ENCODE measurements at regions not wholly inside any gene's neighbourhood (a gene's known extent, or its start where the extent isn't known, plus 50 kb on each side); places are given as distances from the start of the nearest gene placed in this dataset.

DNA sequence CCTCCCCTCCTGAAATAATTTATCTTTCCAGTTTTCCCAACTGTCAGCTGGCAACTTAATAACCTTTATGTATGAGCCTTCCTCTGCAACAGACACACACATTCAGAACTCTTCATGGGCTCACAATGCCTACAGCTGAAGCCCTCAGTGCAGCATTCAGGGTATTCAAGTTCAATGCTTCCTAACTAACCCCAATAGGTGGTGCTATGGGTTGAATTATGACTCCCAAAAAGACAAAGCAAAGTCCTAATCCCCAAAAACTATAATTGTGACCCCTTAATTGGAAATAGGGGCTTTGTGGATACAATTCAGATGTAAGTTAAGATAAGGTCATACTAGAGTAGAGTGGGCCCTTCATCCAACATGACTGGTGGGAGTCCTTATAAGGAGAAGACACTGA lies 202.2 kb downstream of the SUCLA2 start:
- DNase-seq: peak in 1 of 2 experiments; percentile 33
- no peak overlapping the region for H3K4me3 ChIP-seq
- H3K9me3 ChIP-seq (replicated peaks): no peaks in the 10 kb centered on the region
- no peaks in the 10 kb centered on the region for H3K27me3 ChIP-seq
- H3K27ac ChIP-seq: no peak overlapping the region
- no peaks in the 10 kb centered on the region for H3K4me1 ChIP-seq
- H3K36me3 ChIP-seq: no peaks in the 10 kb centered on the region

DNA sequence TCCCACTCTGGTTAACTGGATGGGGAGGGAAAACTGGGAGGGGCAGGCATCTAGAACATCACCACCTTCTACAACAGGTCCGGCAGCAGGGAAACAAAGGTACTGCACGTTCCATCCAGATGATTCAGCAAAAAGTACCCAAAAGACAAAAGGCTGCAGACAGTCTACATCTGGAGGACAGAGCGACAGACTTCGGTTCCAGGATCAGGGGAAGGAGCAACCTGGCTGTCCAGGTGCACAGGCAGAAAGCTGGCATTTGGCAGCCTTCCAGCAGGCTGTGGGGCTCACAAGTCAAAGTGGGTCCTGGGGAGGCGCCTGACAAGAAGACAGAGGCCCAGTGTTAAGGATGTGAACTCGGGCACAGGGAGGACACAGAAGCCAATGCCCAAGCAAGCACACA lies 202.9 kb downstream of the SUCLA2 start:
- no peaks in the 10 kb centered on the region for H3K27me3 ChIP-seq

DNA sequence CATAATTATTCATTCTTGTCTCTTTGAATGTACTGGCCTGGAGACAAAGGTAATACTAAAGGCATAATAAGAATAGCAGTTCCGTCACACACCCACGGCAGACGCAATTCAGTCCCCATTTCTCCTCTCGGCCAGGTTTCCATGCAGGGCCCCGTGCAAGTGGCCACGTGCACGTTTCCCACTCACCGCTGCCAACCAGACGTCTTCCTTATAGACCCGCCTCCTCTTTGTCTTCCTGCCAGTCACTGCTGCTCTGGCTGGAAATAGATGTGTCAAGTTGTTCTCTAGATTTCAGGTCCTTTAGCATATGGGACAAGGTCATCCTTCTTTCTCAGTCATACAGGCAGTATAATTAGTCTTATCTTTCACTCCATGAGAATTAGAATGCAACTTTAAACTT lies 204.3 kb downstream of the SUCLA2 start:
- Histone ChIP-seq H3K27ac (no peak overlapping the region), H3K4me3 (no peak overlapping the region), H3K27me3 (no peaks in the 10 kb centered on the region), H3K9me3 (replicated peaks) (no peaks in the 10 kb centered on the region), H3K36me3 (no peaks in the 10 kb centered on the region), H3K4me1 (no peaks in the 10 kb centered on the region)
- no peak for DNase-seq

More for the DNA sequence above, 202.9 kb downstream of the SUCLA2 start:
- H3K27ac ChIP-seq: no peak overlapping the region
- H3K4me3 ChIP-seq: no peak overlapping the region
- no peak for DNase-seq
- no peaks in the 10 kb centered on the region for H3K36me3 ChIP-seq
- no peaks in the 10 kb centered on the region for H3K4me1 ChIP-seq
- no peaks in the 10 kb centered on the region for H3K9me3 ChIP-seq (replicated peaks)

DNA sequence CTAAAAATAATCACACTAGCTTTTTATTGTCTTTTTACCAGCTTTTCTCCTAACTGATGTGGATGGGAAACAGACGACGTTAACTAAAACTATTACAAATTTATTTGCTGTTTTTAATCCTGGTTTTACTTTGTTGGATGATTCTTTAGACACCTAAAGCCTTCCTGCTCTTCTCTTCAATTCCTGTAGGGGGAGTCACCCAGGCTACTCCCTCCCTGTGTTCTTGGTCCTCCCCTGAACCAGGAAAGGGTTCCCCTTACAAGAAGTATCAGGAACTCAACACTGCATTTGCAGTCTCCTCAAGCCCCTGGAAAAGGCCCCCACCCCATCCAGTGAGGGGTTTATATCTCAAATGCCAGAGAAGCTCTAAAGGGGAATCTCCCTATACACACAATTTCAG lies 206.1 kb downstream of the SUCLA2 start:
- Histone ChIP-seq H3K36me3 (no peaks in the 10 kb centered on the region), H3K27ac (no peak overlapping the region), H3K4me3 (no peak overlapping the region), H3K9me3 (replicated peaks) (no peaks in the 10 kb centered on the region), H3K4me1 (no peaks in the 10 kb centered on the region), H3K27me3 (no peaks in the 10 kb centered on the region)
- peak; percentile 8 to 42 for DNase-seq

DNA sequence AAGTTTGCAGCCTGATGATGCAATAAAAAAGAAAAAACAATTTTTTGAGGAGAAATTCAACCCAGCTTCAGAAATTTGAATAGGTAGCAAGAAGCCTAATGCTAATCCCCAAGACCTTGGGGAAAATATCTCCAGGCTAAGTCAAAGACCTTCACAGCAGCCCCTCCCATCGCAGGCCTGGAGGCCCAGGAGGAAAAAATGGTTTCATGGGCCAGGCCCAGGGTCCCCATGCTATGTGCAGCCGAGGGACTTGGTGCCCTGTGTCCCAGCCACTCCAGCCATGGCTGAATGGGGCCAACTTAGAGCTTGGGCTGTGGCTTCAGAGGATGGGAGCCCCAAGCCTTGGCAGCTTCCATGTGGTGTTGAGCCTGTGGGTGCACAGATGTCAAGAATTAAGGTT lies 210.3 kb downstream of the SUCLA2 start:
- Histone ChIP-seq H3K4me3 (no peak overlapping the region), H3K9me3 (replicated peaks) (no peaks in the 10 kb centered on the region), H3K4me1 (no peaks in the 10 kb centered on the region), H3K27ac (no peak overlapping the region), H3K36me3 (no peaks in the 10 kb centered on the region), H3K27me3 (no peaks in the 10 kb centered on the region)
- DNase-seq: no peak

DNA sequence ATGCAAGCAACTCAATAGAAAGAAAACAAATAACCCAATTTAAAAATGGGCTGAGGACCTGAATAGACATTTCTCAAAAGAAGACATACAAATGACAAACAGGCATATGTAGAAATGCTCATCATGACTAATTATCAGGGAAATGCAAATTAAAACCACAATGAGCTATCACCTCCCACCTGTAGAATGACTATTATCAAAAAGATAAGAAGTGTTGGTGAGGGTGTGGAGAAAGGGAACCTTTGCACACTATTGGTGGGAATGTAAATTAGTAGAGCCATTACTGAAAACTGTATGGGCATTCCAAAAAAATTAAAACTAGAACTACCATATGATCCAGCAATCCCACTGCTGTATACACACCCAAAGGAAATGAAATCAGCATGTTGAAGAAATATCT lies 212.2 kb downstream of the SUCLA2 start:
- no peak overlapping the region for H3K4me3 ChIP-seq
- DNase-seq: no peak

DNA sequence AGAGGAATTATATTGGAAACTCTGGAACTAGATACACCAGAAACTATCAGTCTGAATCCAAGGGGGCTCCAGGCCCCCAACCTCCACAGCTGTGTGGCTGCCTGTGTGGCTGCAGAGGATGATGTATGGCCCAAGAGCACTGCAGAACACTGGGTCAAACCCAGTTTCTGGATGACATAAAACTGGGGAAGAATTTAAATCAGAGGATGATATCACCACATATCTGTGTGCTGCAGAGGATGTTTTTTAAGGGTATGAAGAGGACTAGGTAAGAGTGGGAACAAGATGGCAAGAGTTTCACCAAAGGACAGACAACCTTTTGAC lies 226.4 kb downstream of the SUCLA2 start:
- no peaks in the 10 kb centered on the region for H3K27me3 ChIP-seq
- H3K4me1 ChIP-seq: no peaks in the 10 kb centered on the region
- DNase-seq: no peak
- H3K36me3 ChIP-seq: no peaks in the 10 kb centered on the region
- no peak overlapping the region for H3K4me3 ChIP-seq
- no peaks in the 10 kb centered on the region for H3K9me3 ChIP-seq (replicated peaks)
- no peak overlapping the region for H3K27ac ChIP-seq

More for the DNA sequence above, 212.2 kb downstream of the SUCLA2 start:
- no peaks in the 10 kb centered on the region for H3K27me3 ChIP-seq
- no peaks in the 10 kb centered on the region for H3K4me1 ChIP-seq
- H3K9me3 ChIP-seq (replicated peaks): no peaks in the 10 kb centered on the region
- H3K27ac ChIP-seq: no peak overlapping the region
- no peaks in the 10 kb centered on the region for H3K36me3 ChIP-seq

DNA sequence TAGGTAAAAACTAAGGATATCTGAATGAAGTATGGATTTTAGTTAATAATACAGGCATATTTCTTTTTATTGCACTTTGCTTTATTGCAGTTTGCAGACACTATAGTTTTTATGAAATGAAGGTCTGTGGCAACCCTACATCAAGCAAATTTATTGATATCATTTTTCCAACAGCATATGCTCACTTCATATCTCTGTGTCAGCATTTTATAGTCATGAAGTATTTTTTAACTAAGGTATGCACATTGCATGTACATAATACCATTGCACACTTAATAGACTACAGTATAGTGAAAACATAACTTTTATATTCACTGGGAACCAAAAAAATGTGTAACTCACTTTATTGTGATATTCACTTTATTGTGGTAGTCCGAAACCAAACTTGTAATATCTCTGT lies 236.3 kb downstream of the SUCLA2 start:
- no peaks in the 10 kb centered on the region for H3K4me1 ChIP-seq
- H3K27me3 ChIP-seq: no peaks in the 10 kb centered on the region
- no peak overlapping the region for H3K4me3 ChIP-seq
- DNase-seq: no peak
- no peaks in the 10 kb centered on the region for H3K9me3 ChIP-seq (replicated peaks)
- H3K36me3 ChIP-seq: no peaks in the 10 kb centered on the region
- H3K27ac ChIP-seq: no peak overlapping the region

DNA sequence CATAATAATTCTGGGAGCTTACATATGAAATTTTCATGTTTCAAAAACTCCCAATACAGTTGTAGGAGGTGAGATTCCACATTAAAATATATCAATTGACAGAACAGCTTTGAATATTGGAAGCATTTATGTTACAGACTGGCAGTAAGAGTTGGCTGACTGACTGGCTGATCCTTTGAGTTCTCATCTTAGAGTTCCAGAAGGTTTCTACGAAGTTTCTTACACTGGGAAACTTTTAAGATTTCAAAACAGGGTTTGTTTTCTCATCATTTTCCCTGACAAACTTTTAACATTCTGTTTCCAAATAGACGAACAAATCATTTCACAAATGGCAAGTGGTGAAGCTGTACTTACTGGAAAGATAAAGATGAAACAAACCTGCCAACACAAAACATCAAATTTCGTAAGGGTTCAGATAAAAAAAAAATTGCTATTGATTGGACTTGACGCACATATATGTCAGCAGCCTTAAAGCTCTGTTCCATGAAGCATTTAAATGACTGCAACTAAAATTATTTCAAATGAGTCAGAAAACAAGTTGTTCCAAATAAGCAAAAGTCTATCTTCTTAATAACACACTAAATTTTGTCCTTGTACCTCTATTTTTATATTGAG lies 243.5 kb downstream of the SUCLA2 start:
- no peaks in the 10 kb centered on the region for H3K9me3 ChIP-seq (replicated peaks)
- H3K27ac ChIP-seq: no peak overlapping the region
- H3K4me1 ChIP-seq: no peaks in the 10 kb centered on the region
- H3K36me3 ChIP-seq: no peaks in the 10 kb centered on the region
- no peak for DNase-seq
- H3K4me3 ChIP-seq: no peak overlapping the region
- H3K27me3 ChIP-seq: no peaks in the 10 kb centered on the region

DNA sequence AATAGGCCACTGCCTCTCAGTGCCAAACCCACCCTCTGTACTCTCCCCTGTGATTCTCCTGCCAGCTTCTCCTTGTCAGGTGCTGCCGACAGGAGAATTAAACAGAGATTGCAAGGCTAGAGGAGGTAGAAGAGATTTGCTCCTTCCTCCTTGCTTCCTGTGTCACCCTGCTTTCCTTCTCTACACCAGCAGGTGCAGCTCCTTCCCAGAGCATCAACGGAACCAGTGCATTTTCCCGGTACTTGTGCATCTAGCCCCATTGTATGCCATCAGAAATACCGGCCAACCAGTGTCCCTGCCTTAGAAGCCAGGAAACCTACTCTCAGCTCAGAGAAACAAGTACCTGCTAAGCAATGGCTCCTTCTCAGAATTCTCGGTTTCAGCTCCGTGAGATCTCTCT lies 253.2 kb downstream of the SUCLA2 start:
- Histone ChIP-seq H3K9me3 (replicated peaks) (no peaks in the 10 kb centered on the region), H3K4me1 (no peaks in the 10 kb centered on the region), H3K27me3 (no peaks in the 10 kb centered on the region), H3K36me3 (no peaks in the 10 kb centered on the region), H3K27ac (no peak overlapping the region), H3K4me3 (no peak overlapping the region)
- no peak for DNase-seq

DNA sequence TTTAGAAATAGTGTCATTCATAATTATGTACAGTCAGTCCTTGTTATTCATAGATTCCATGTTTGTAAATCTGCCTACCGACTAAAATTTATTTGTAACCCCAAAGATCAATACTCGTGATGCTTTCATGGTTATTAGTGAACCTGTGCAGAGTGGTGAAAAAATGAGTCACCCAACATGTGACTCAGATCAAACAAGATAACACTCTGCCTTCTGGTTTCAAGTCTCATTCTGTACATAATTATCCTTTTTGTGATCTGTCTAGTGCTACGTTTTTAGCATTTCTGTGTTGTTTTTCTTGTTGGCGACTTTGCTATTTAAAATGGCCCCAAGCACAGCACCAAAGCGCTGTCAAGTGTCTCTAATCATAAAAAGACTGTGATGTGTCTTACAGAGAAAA lies 274.7 kb downstream of the SUCLA2 start:
- no peaks in the 10 kb centered on the region for H3K36me3 ChIP-seq
- H3K4me1 ChIP-seq: no peaks in the 10 kb centered on the region
- H3K27ac ChIP-seq: no peak overlapping the region
- H3K4me3 ChIP-seq: no peak overlapping the region
- DNase-seq: no peak
- no peaks in the 10 kb centered on the region for H3K27me3 ChIP-seq
- no peaks in the 10 kb centered on the region for H3K9me3 ChIP-seq (replicated peaks)

DNA sequence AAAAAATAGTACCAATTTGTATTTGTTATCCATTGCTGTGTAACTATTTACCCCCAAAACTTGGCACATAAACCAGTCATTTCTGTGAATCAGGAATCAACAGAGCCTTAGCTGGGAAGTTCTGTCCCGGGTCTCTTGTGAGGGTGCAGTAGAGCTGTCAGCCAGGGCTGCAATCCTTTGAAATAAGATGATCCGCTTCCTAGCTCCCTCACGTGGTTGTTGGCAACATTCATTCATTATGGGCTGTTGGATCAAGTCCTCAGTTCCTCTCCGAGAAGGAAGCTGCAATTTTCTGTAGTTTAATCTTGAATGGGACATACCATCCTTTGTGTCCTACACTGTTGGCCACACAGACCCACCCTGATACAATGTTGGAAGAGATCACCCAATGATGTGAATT lies 277.2 kb downstream of the SUCLA2 start:
- H3K27ac ChIP-seq: no peak overlapping the region
- H3K4me1 ChIP-seq: no peaks in the 10 kb centered on the region
- H3K36me3 ChIP-seq: no peaks in the 10 kb centered on the region
- no peak for DNase-seq
- H3K4me3 ChIP-seq: no peak overlapping the region
- H3K27me3 ChIP-seq: no peaks in the 10 kb centered on the region
- no peaks in the 10 kb centered on the region for H3K9me3 ChIP-seq (replicated peaks)

DNA sequence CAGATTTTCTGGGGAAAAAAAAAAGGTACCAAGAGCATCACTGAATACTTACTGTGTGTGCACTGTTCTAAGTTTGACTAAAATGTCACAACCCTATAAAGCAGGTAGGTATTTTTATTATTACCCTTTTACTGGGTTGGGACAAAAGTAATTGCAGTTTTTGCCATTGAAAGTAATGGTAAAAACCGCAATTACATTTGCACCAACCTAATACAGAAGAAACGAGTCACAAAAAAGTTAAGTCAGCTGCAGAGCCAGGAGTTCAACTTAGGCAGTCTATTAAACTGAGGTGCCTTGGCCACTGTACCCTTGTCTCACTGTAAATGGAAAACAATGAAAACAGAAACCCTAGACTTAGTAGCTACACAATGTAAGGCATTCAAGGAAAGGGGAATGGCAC lies 281.9 kb downstream of the SUCLA2 start:
- DNase-seq: no peak
- Histone ChIP-seq H3K36me3 (no peaks in the 10 kb centered on the region), H3K9me3 (replicated peaks) (no peaks in the 10 kb centered on the region), H3K4me1 (no peaks in the 10 kb centered on the region), H3K27ac (no peak overlapping the region), H3K4me3 (no peak overlapping the region), H3K27me3 (no peaks in the 10 kb centered on the region)

DNA sequence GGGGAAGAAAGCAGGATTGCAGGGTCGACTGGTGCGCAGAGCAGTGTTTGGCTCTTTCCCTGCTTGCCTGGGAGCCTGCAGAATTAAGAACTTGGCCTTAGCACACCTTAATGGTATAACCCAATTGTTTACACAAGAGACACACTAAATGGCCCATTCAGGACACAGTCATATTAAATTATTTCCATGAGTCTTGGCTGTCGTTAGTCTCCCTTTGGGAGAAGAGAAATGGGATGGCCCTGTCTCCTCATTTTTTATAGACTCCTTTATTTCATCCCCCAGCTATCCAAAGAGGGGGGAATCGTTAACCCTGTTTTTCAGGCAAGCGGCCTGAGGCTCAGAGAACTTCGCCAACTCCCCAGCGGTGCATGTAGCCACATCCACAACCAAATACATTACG lies 282.5 kb downstream of the SUCLA2 start:
- Histone ChIP-seq H3K9me3 (replicated peaks) (no peaks in the 10 kb centered on the region), H3K27me3 (no peaks in the 10 kb centered on the region), H3K36me3 (no peaks in the 10 kb centered on the region), H3K4me3 (no peak overlapping the region), H3K4me1 (no peaks in the 10 kb centered on the region), H3K27ac (no peak overlapping the region)
- no peak for DNase-seq

DNA sequence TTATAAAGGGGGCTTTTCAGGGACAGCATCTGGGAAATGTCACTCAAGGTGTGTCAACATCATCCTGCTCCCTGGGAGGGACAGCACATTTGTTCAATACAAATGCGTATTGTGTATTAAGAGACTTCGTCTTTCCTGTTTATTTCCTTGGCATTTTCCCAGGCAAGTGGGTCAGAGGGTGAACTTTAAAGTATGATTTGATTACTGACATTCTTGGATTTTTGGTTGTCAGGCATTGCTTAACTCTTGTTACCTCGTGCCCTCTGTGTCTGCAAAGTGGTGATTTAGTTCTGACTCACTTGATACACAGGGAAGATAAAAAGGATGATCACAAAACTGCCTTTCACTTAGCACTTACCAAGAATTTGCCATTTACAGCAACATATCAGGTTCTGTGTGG lies 292.7 kb downstream of the SUCLA2 start:
- Histone ChIP-seq H3K27me3 (no peaks in the 10 kb centered on the region), H3K4me3 (no peak overlapping the region), H3K4me1 (no peaks in the 10 kb centered on the region), H3K27ac (no peak overlapping the region), H3K9me3 (replicated peaks) (no peaks in the 10 kb centered on the region), H3K36me3 (no peaks in the 10 kb centered on the region)
- no peak for DNase-seq

DNA sequence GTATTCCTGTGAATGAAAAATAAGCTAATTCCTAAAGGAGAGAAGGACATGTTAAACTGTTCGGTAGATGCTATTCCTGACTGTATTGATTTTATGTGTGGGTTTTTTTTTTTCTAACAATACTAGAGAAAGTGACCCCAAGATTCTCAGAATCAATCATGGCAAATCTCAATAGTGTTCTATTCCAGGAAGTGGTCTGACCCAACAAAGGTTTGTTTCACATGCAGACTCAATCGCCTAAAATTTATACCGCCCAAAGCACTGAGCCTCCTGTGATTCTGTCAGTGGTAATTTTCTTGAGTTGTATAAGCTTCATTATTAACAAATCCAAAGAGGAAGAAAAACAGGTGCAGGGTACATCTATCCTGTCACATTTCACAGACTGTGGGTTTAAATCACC lies 293.7 kb downstream of the SUCLA2 start:
- Histone ChIP-seq H3K4me1 (no peaks in the 10 kb centered on the region), H3K36me3 (no peaks in the 10 kb centered on the region), H3K9me3 (replicated peaks) (no peaks in the 10 kb centered on the region), H3K27ac (no peak overlapping the region), H3K4me3 (no peak overlapping the region), H3K27me3 (no peaks in the 10 kb centered on the region)
- no peak for DNase-seq

DNA sequence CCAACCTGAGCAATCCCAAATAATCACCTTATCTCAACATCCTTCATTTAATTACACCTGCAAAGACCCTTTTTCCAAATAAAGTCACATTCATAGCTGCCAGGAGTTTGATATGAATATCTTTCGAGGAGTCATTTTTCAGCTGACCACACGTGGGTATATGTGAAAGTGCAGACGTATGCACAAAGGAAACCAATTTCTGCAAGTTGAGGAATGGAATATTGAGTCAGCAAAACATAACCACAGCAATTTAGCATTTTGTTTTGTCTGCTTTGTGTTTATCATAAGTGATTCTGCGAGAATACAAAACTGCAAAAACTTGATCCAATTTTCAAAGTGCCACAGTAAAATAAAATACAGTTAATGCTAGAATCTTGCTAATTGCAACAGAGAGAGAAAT lies 295.9 kb downstream of the SUCLA2 start:
- no peak overlapping the region for H3K4me3 ChIP-seq

More for the DNA sequence above, 295.9 kb downstream of the SUCLA2 start:
- no peak overlapping the region for H3K27ac ChIP-seq
- no peaks in the 10 kb centered on the region for H3K4me1 ChIP-seq
- H3K27me3 ChIP-seq: no peaks in the 10 kb centered on the region
- H3K36me3 ChIP-seq: no peaks in the 10 kb centered on the region
- H3K9me3 ChIP-seq (replicated peaks): no peaks in the 10 kb centered on the region
- no peak for DNase-seq
